Bronchial epithelial cell (primary cell): ENCODE measurements at regions not wholly inside any gene's neighbourhood (a gene's known extent, or its start where the extent isn't known, plus 50 kb on each side); places are given as distances from the start of the nearest gene placed in this dataset.

Experiments used
- DNase-seq: peaks from one replicate; pipeline ENCODE4 v3.0.0-alpha.2; 2010; ENCODE audit warnings: low read depth
- FAIRE-seq: peaks from 2 replicates; lab custom pipeline; 2011; peaks lifted over from hg19 to GRCh38; lab: Jason Lieb, UNC
- H3K27me3 ChIP-seq: 2 replicates; pipeline ENCODE4 v1.5.1; 2011; ENCODE audit warnings: low read length; ENCODE audit not compliant: control insufficient read depth, insufficient read depth
- H3K36me3 ChIP-seq: 2 replicates; pipeline ENCODE4 v1.5.1; 2011; ENCODE audit warnings: low read length; ENCODE audit not compliant: control insufficient read depth, insufficient read depth
- H3K4me3 ChIP-seq: 2 replicates; pipeline ENCODE4 v1.5.1; 2011; ENCODE audit warnings: mild to moderate bottlenecking, low read depth, low read length, control low read depth
- CTCF ChIP-seq: IDR thresholded peaks from 2 replicates; pipeline ENCODE4 v1.5.1; 2011; ENCODE audit warnings: mild to moderate bottlenecking, moderate library complexity, low read length, control low read depth, inconsistent platforms; ENCODE audit not compliant: insufficient read depth, severe bottlenecking

DNA sequence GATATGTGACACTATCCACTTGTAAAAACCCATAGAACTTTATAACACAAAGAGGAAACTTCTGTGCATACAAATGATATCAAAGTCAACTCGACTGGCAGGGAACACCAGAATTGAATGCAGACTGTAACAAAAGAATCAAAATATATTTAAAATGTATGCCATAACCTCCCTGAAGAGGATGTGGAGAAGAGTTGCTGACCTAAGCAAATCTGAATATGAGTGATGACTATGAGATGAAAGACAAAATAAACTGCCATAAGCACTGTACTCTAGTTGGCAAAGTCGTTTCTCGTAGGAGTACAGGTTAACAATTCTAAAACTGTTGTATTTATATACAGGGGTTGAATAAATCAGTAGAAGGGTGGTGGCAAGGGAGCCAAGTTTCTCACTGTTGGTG is 482.1 kb downstream of the OCA2 start:
- H3K27me3 ChIP-seq: no peaks in the 10 kb centered on the region
- no peak for DNase-seq
- no peaks in the 10 kb centered on the region for H3K36me3 ChIP-seq
- no peak for TF ChIP-seq CTCF
- no peak overlapping the region for H3K4me3 ChIP-seq
- FAIRE-seq: no peak

DNA sequence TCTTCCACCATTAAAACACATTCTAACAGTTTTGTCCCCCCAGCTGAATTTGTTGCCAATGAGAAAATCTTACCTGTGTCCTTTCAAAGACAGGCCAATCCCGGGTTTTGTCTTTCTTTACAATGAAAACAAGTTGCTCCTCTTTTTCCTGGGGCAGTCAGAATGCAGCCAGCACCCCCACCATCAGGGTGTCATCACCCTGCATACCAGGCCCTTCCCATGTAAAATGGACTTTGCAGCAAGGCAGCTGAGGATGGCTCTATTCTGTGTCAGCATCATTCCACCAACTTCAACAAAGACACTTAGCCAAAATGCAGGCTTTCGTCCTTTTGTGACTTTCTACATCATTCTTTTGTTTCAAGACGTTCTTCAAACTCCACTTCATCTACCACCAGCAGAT is 490.9 kb downstream of the OCA2 start:
- no peak for TF ChIP-seq CTCF
- H3K27me3 ChIP-seq: no peaks in the 10 kb centered on the region
- H3K4me3 ChIP-seq: no peak overlapping the region
- FAIRE-seq: no peak
- no peaks in the 10 kb centered on the region for H3K36me3 ChIP-seq
- no peak for DNase-seq

GRCh38 chr15:27601239-27601960 is 497.7 kb downstream of the OCA2 start:
- Histone ChIP-seq H3K27me3 (no peaks in the 10 kb centered on the region), H3K4me3 (no peak overlapping the region), H3K36me3 (no peaks in the 10 kb centered on the region)
- FAIRE-seq (no peak), DNase-seq (peak; percentile 60)
- TF ChIP-seq CTCF: no peak

DNA sequence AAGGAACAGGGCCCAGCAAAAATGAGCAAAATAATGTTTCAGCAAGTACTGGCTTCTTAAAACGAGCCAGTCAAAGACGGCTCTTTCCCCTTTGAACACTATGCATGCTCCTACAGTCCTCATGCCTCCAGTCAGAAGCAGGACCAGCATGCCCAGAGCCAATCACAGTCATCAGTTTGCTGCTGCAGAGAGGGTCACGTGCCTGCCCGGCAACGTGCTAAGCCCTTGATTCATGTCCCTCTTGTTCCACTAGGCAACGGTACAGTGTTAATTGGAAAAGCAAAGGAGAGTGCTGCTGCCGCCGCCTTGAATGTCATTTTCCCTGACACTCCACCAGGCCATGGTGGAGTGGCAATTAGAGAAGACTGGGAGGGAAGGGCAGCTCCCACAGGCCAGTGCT is 500.1 kb downstream of the OCA2 start:
- DNase-seq: no peak
- Histone ChIP-seq H3K27me3 (no peaks in the 10 kb centered on the region), H3K36me3 (no peaks in the 10 kb centered on the region), H3K4me3 (no peak overlapping the region)
- no peak for TF ChIP-seq CTCF
- FAIRE-seq: no peak

DNA sequence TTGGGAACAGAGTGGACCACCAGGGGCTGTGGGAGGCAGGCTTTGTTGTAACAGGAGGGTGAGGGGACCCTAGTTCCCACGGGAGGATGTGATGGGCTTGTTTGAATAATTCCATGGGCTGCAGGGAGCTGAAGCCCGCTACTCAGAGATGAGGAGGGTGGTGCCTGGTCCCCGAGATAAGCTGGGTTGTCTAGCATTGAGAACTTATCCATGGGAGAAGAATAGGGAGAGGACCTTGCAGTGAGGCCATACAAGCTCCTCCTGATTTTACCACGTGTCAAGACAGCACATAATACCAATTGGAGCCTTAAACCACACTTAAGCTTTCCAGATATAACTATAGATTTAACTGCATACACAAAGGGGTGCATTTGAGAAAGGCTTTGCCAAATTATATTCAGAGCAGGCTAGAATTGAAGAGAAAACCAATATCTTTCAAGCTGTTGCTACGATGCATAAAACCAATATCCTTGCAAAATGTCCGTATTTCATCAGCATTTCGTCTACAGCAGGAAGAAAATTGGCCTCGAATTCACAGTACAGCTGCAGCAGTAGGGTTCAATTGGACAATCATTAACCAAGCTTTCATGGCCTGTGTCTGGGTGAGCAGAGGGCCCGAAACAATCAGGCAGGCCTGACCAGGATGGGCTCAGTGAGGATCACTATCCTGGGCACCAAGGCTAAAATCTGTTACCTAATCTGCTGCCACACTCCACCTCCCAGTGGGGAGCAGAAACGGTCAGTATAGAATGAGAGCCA is 500.7 kb downstream of the OCA2 start:
- no peak for FAIRE-seq
- H3K36me3 ChIP-seq: no peaks in the 10 kb centered on the region
- no peak overlapping the region for H3K4me3 ChIP-seq
- no peak for DNase-seq
- no peak for TF ChIP-seq CTCF
- H3K27me3 ChIP-seq: no peaks in the 10 kb centered on the region
